H9 (cell line): ENCODE measurements at regions not wholly inside any gene's neighbourhood (a gene's known extent, or its start where the extent isn't known, plus 50 kb on each side); places are given as distances from the start of the nearest gene placed in this dataset.

Experiments
- DNase-seq: peaks from one replicate; pipeline ENCODE4 v3.0.0-alpha.2; 2017
- H2AFZ ChIP-seq: one replicate; pipeline ENCODE4 v1.6.1; 2013; ENCODE audit warnings: mild to moderate bottlenecking, low read length, control low read depth, moderate library complexity
- H2AK5ac ChIP-seq: 2 replicates; pipeline ENCODE4 v1.6.1; 2013; ENCODE audit warnings: low read length, control low read depth, mixed read lengths; ENCODE audit not compliant: insufficient read length
- H2BK120ac ChIP-seq: one replicate; pipeline ENCODE4 v1.6.1; 2013; ENCODE audit warnings: low read depth, mild to moderate bottlenecking, low read length, control low read depth, inconsistent platforms; ENCODE audit not compliant: poor library complexity, severe bottlenecking
- H2BK12ac ChIP-seq: 2 replicates; pipeline ENCODE4 v1.6.1; 2013; ENCODE audit warnings: low read length, control low read depth, mixed read lengths, low read depth; ENCODE audit not compliant: insufficient read length
- H2BK15ac ChIP-seq: 2 replicates; pipeline ENCODE4 v1.6.1; 2013; ENCODE audit warnings: low read depth, low read length, control low read depth
- H2BK20ac ChIP-seq: one replicate; pipeline ENCODE4 v1.6.1; 2013; ENCODE audit warnings: low read depth, mild to moderate bottlenecking, low read length, control low read depth, inconsistent platforms; ENCODE audit not compliant: poor library complexity, severe bottlenecking
- H2BK5ac ChIP-seq: 2 replicates; pipeline ENCODE4 v1.6.1; 2013; ENCODE audit warnings: low read length, control low read depth, mixed read lengths; ENCODE audit not compliant: insufficient read length
- H3K14ac ChIP-seq: 2 replicates; pipeline ENCODE4 v1.6.1; 2013; ENCODE audit warnings: low read length, control low read depth; ENCODE audit not compliant: insufficient read depth
- H3K18ac ChIP-seq: 2 replicates; pipeline ENCODE4 v1.6.1; 2013; ENCODE audit warnings: low read depth, mild to moderate bottlenecking, mixed read lengths, low read length, control low read depth; ENCODE audit not compliant: insufficient read length
- H3K23ac ChIP-seq: 2 replicates; pipeline ENCODE4 v1.6.1; 2013; ENCODE audit warnings: low read length, control low read depth, mixed read lengths, low read depth; ENCODE audit not compliant: insufficient read length
- H3K23me2 ChIP-seq: 2 replicates; pipeline ENCODE4 v1.6.1; 2013; ENCODE audit warnings: low read depth, mild to moderate bottlenecking, mixed read lengths, low read length, control low read depth; ENCODE audit not compliant: insufficient read length, poor library complexity, severe bottlenecking
- H3K27ac ChIP-seq: 2 replicates; pipeline ENCODE4 v1.5.1; 2013; ENCODE audit warnings: low read length, control low read depth, mixed read lengths, low read depth; ENCODE audit not compliant: insufficient read length
- H3K27me3 ChIP-seq: 2 replicates; pipeline ENCODE4 v1.6.1; 2013; ENCODE audit warnings: low read length, control low read depth, inconsistent platforms; ENCODE audit not compliant: insufficient read depth
- H3K4ac ChIP-seq: 2 replicates; pipeline ENCODE4 v1.6.1; 2013; ENCODE audit warnings: low read depth, mild to moderate bottlenecking, control low read depth, inconsistent platforms, low read length, moderate library complexity
- H3K4me1 ChIP-seq: 2 replicates; pipeline ENCODE4 v1.6.1; 2013; ENCODE audit warnings: low read length, control low read depth, inconsistent platforms; ENCODE audit not compliant: insufficient read depth
- H3K4me2 ChIP-seq: 2 replicates; pipeline ENCODE4 v1.6.1; 2013; ENCODE audit warnings: low read length, control low read depth, mixed read lengths; ENCODE audit not compliant: insufficient read length, insufficient read depth
- H3K56ac ChIP-seq: 2 replicates; pipeline ENCODE4 v1.6.1; 2013; ENCODE audit warnings: low read depth, mild to moderate bottlenecking, mixed read lengths, low read length, control low read depth; ENCODE audit not compliant: insufficient read length
- H3K79me1 ChIP-seq: 2 replicates; pipeline ENCODE4 v1.6.1; 2013; ENCODE audit warnings: low read depth, mild to moderate bottlenecking, moderate library complexity, low read length, control low read depth, inconsistent platforms; ENCODE audit not compliant: insufficient read depth, poor library complexity, severe bottlenecking
- H3K79me2 ChIP-seq: 2 replicates; pipeline ENCODE4 v1.6.1; 2013; ENCODE audit warnings: low read length, control low read depth, inconsistent platforms; ENCODE audit not compliant: insufficient read depth
- H3K9ac ChIP-seq: 2 replicates; pipeline ENCODE4 v1.6.1; 2013; ENCODE audit warnings: low read length, control low read depth, mixed read lengths; ENCODE audit not compliant: insufficient read length; ENCODE audit errors: extremely low read depth
- H3K9me3 ChIP-seq: one replicate; pipeline ENCODE4 v1.6.1; 2013; ENCODE audit warnings: low read depth, low read length, inconsistent platforms; ENCODE audit not compliant: control insufficient read depth
- H3T11ph ChIP-seq: one replicate; pipeline ENCODE4 v1.6.1; 2013; ENCODE audit warnings: mild to moderate bottlenecking, low read length, control low read depth, inconsistent platforms
- H4K20me1 ChIP-seq: one replicate; pipeline ENCODE4 v1.6.1; 2013; ENCODE audit not compliant: control insufficient read depth, insufficient read length, insufficient read depth
- H4K5ac ChIP-seq: 2 replicates; pipeline ENCODE4 v1.6.1; 2013; ENCODE audit warnings: low read depth, mild to moderate bottlenecking, mixed read lengths, low read length, control low read depth; ENCODE audit not compliant: insufficient read length
- H4K8ac ChIP-seq: replicated peaks from 2 replicates; pipeline ENCODE4 v1.6.1; 2013; ENCODE audit warnings: low read length, control low read depth, mixed read lengths, low read depth; ENCODE audit not compliant: insufficient read length
- H4K91ac ChIP-seq: 2 replicates; pipeline ENCODE4 v1.6.1; 2013; ENCODE audit warnings: low read depth, mild to moderate bottlenecking, moderate library complexity, mixed read lengths, low read length, control low read depth; ENCODE audit not compliant: insufficient read length
- H3K27ac Mint-ChIP-seq, 3 experiments: 2 replicates in 2 of 3; 3 replicates in 1 of 3; pipeline ENCODE4 v1.8.0; 2020 to 2021; ENCODE audit warnings: mixed read lengths in 3 of 3, mild to moderate bottlenecking in 1 of 3, moderate library complexity in 1 of 3
- H3K27me3 Mint-ChIP-seq: 2 replicates; pipeline ENCODE4 v1.8.0; 2021; ENCODE audit warnings: low read depth, mild to moderate bottlenecking, moderate library complexity, mixed read lengths
- H3K36me3 Mint-ChIP-seq, 3 experiments: 2 replicates in 2 of 3; 3 replicates in 1 of 3; pipeline ENCODE4 v1.8.0; 2020 to 2021; ENCODE audit warnings: low read depth in 3 of 3, mixed read lengths in 3 of 3; ENCODE audit not compliant: insufficient read depth in 1 of 3
- H3K4me1 Mint-ChIP-seq, 2 experiments: 2 replicates each; pipeline ENCODE4 v1.8.0; 2020; ENCODE audit warnings: mixed read lengths in 2 of 2
- H3K4me3 Mint-ChIP-seq, 2 experiments: 2 replicates in 1 of 2; 3 replicates in 1 of 2; pipeline ENCODE4 v1.8.0; 2020 to 2021; ENCODE audit warnings: mild to moderate bottlenecking in 2 of 2, mixed read lengths in 2 of 2, moderate library complexity in 1 of 2
- H3K9me3 Mint-ChIP-seq, 2 experiments: 2 replicates in 1 of 2; 3 replicates in 1 of 2; pipeline ENCODE4 v1.8.0; 2020; ENCODE audit warnings: mild to moderate bottlenecking in 2 of 2, mixed read lengths in 2 of 2, moderate library complexity in 1 of 2
- CTCF ChIP-seq: fragments of 200-600 bp; sonication (generic); conservative IDR thresholded peaks from 3 replicates; pipeline ENCODE4 v1.8.0; 2021; ENCODE audit warnings: antibody characterized with exemption, mild to moderate bottlenecking
- WGBS: extraction: QIAGEN DNeasy Blood & Tissue Kit; methylation state at CpG from one replicate; pipeline ENCODE4 v1.1.7; 2013; ENCODE audit warnings: missing lambda C conversion rate, low lambda C conversion rate, mixed read lengths; ENCODE audit not compliant: insufficient read length; ENCODE audit errors: extremely low coverage; 5-methylcytosine and 5-hydroxymethylcytosine counted together

DNA sequence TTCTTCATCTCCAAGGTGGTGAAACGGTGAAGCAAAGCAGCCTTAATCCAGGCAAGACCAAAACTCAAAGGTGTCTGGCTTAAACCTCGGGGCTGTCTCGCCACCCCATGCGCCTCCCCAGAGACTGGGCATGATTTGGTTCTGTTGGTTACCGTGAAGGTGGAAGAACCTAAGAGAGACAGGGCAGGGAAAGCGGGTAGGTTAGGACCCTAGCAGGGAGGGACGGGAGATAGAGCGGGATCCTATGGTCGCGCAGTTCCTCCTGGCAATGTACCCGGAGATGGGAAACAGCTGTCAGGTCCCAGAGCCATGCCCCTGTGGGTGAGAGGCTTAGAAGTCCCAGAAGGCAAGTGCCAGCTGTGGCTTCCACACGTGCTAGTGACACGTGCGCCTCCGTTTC lies 418.3 kb upstream of the IRX1 start:
- Histone ChIP-seq H3K18ac (no peak overlapping the region), H4K91ac (no peak overlapping the region), H3K4me2 (no peak overlapping the region), H2AFZ (no peak overlapping the region), H3K23me2 (peaks cover 2% of the 10 kb centered on the region), H3T11ph (no peak overlapping the region), H3K14ac (no peak overlapping the region), H3K27me3 (no peaks in the 10 kb centered on the region), H3K79me1 (no peaks in the 10 kb centered on the region), H2AK5ac (no peak overlapping the region), H3K23ac (no peak overlapping the region), H3K79me2 (no peaks in the 10 kb centered on the region), H2BK120ac (no peak overlapping the region), H3K9ac (no peak overlapping the region), H2BK12ac (no peak overlapping the region), H3K4ac (no peak overlapping the region), H4K5ac (no peak overlapping the region), H3K56ac (no peak overlapping the region), H3K27ac (no peak overlapping the region), H3K4me1 (no peaks in the 10 kb centered on the region; the same call in 1 of the 2 replicates), H2BK20ac (no peak overlapping the region), H4K20me1 (no peaks in the 10 kb centered on the region), H2BK5ac (no peak overlapping the region), H4K8ac (no peak overlapping the region), H2BK15ac (no peak overlapping the region), H3K9me3 (no peaks in the 10 kb centered on the region)
- no peaks in the 10 kb centered on the region; the same call in 1 of the 2 replicates for H3K27me3 Mint-ChIP-seq
- no peaks in the 10 kb centered on the region for H3K9me3 Mint-ChIP-seq
- no peak overlapping the region for H3K27ac Mint-ChIP-seq
- no peak for TF ChIP-seq CTCF
- peaks cover 6 to 14% of the 10 kb centered on the region in 2 experiments; a peak in 2 of 4 replicates for H3K4me1 Mint-ChIP-seq
- no peaks in the 10 kb centered on the region for H3K36me3 Mint-ChIP-seq
- no CpG with 5 or more reads among the region's 15 CpGs for WGBS
- no peak for DNase-seq
- no peak overlapping the region for H3K4me3 Mint-ChIP-seq
